GM18858 (cell line): ENCODE measurements at regions not wholly inside any gene's neighbourhood (a gene's known extent, or its start where the extent isn't known, plus 50 kb on each side); places are given as distances from the start of the nearest gene placed in this dataset.

Experiments
- ATAC-seq: cut with Tn5 transposase; IDR thresholded peaks from one replicate; pipeline ENCODE4 v1.9.1; 2021; ENCODE audit not compliant: unreplicated experiment

- no peak for ATAC-seq
Observed at GRCh38 chr2:66717973-66718372, 283.0 kb downstream of the MEIS1 start.

GRCh38 chr2:66721776-66722175, 286.9 kb downstream of the MEIS1 start:
- no peak for ATAC-seq

- no peak for ATAC-seq
Observed at GRCh38 chr2:66724241-66724640, 289.3 kb downstream of the MEIS1 start.

GRCh38 chr2:66729416-66730330, 294.7 kb downstream of the MEIS1 start:
- ATAC-seq = no peak

GRCh38 chr2:66730441-66730840, 295.5 kb downstream of the MEIS1 start:
- no peak for ATAC-seq

- no peak for ATAC-seq
Observed at GRCh38 chr2:66733364-66733999, 298.6 kb downstream of the MEIS1 start.

- peak; percentile 77 for ATAC-seq
Observed at GRCh38 chr2:66748939-66749338, 314.0 kb downstream of the MEIS1 start.

GRCh38 chr2:66749566-66749965, 314.6 kb downstream of the MEIS1 start:
- ATAC-seq = no peak

- no peak for ATAC-seq
Observed at GRCh38 chr2:66753257-66753656, 318.3 kb downstream of the MEIS1 start.

- ATAC-seq = no peak
Observed at GRCh38 chr2:66753660-66754059, 318.7 kb downstream of the MEIS1 start.

GRCh38 chr2:66755974-66756373, 321.0 kb downstream of the MEIS1 start:
- no peak for ATAC-seq

- no peak for ATAC-seq
Observed at GRCh38 chr2:66761826-66762225, 326.9 kb downstream of the MEIS1 start.

GRCh38 chr2:66762761-66763160, 327.8 kb downstream of the MEIS1 start:
- no peak for ATAC-seq

GRCh38 chr2:66766582-66766981, 331.7 kb downstream of the MEIS1 start:
- ATAC-seq = no peak

- ATAC-seq = no peak
Observed at GRCh38 chr2:66771359-66771976, 336.5 kb downstream of the MEIS1 start.

- no peak for ATAC-seq
Observed at GRCh38 chr2:66772618-66773017, 337.7 kb downstream of the MEIS1 start.

GRCh38 chr2:66775730-66776422, 341.0 kb downstream of the MEIS1 start:
- ATAC-seq = no peak

GRCh38 chr2:66781804-66782203, 346.9 kb downstream of the MEIS1 start:
- no peak for ATAC-seq

- ATAC-seq = no peak
Observed at GRCh38 chr2:66782780-66783361, 347.9 kb downstream of the MEIS1 start.

- ATAC-seq = no peak
Observed at GRCh38 chr2:66789741-66790140, 354.8 kb downstream of the MEIS1 start.

GRCh38 chr2:66790651-66791181, 355.8 kb downstream of the MEIS1 start:
- ATAC-seq = no peak
